Erythroblast (primary cell): ENCODE measurements at regions not wholly inside any gene's neighbourhood (a gene's known extent, or its start where the extent isn't known, plus 50 kb on each side); places are given as distances from the start of the nearest gene placed in this dataset.
"Not testable (repeated sequence)": the region's sequence is repeated elsewhere in the genome, so short reads cannot be mapped to it uniquely, and the experiment has no call there.

Source experiments
- DNase-seq, 2 experiments: peaks; one replicate each; lab custom pipeline; 2025; lab: John Stamatoyannopoulos, UW
- GATA1 ChIP-seq: IDR thresholded peaks from 2 replicates; pipeline ENCODE4 v1.6.1; 2011; ENCODE audit warnings: low read depth, mild to moderate bottlenecking, control low read depth, low read length, moderate library complexity
- POLR2A ChIP-seq: IDR thresholded peaks from 2 replicates; pipeline ENCODE4 v1.6.1; 2011; ENCODE audit warnings: mild to moderate bottlenecking, low read length

GRCh38 chrX:125544031-125544660 is 224.5 kb downstream of the TEX13C start:
- no peak for TF ChIP-seq GATA1
- no peak for DNase-seq

- TF ChIP-seq GATA1 (no peak), POLR2A (no peak)
- no peak for DNase-seq
Observed at GRCh38 chrX:125544856-125545255, 225.2 kb downstream of the TEX13C start.

GRCh38 chrX:125577479-125577878 is 257.8 kb downstream of the TEX13C start:
- TF ChIP-seq POLR2A (no peak), GATA1 (no peak)
- DNase-seq, result no peak

- TF ChIP-seq POLR2A (no peak), GATA1 (no peak)
- no peak for DNase-seq
Observed at GRCh38 chrX:125604448-125604847, 284.8 kb downstream of the TEX13C start.

- DNase-seq, result no peak
- no peak for TF ChIP-seq POLR2A
Observed at GRCh38 chrX:125605145-125605544, 285.5 kb downstream of the TEX13C start.

- not testable (repeated sequence) for DNase-seq
Observed at GRCh38 chrX:125614591-125615343, 295.1 kb downstream of the TEX13C start.

GRCh38 chrX:125620715-125621587 is 301.3 kb downstream of the TEX13C start:
- TF ChIP-seq GATA1 (no peak), POLR2A (no peak)
- no peak for DNase-seq

- TF ChIP-seq GATA1 (no peak), POLR2A (no peak)
- DNase-seq, result no peak
Observed at GRCh38 chrX:125621588-125621927, 301.9 kb downstream of the TEX13C start.

GRCh38 chrX:125622899-125623298 is 303.2 kb downstream of the TEX13C start:
- TF ChIP-seq GATA1, result no peak
- no peak for TF ChIP-seq POLR2A
- DNase-seq, result no peak

GRCh38 chrX:125627676-125628075 is 308.0 kb downstream of the TEX13C start:
- TF ChIP-seq GATA1 (no peak), POLR2A (no peak)
- DNase-seq, result no peak

GRCh38 chrX:125628435-125628834 is 308.8 kb downstream of the TEX13C start:
- TF ChIP-seq GATA1 (no peak), POLR2A (no peak)
- no peak for DNase-seq

- TF ChIP-seq POLR2A, result no peak
- no peak for TF ChIP-seq GATA1
- DNase-seq, result no peak
Observed at GRCh38 chrX:125641405-125641804, 321.7 kb downstream of the TEX13C start.

- peak; percentile 2 to 9 for DNase-seq
- TF ChIP-seq GATA1 (no peak), POLR2A (no peak)
Observed at GRCh38 chrX:125646195-125646594, 326.5 kb downstream of the TEX13C start.

GRCh38 chrX:125651426-125651825 is 331.8 kb downstream of the TEX13C start:
- no peak for DNase-seq
- TF ChIP-seq POLR2A, result no peak
- no peak for TF ChIP-seq GATA1
